GM18498 (cell line): ENCODE measurements at regions not wholly inside any gene's neighbourhood (a gene's known extent, or its start where the extent isn't known, plus 50 kb on each side); places are given as distances from the start of the nearest gene placed in this dataset.
"Not testable (repeated sequence)": the region's sequence is repeated elsewhere in the genome, so short reads cannot be mapped to it uniquely, and the experiment has no call there.

Experiments used
- ATAC-seq: cut with Tn5 transposase; IDR thresholded peaks from one replicate; pipeline ENCODE4 v1.9.1; 2021; ENCODE audit warnings: mild to moderate bottlenecking, moderate library complexity; ENCODE audit not compliant: unreplicated experiment

DNA sequence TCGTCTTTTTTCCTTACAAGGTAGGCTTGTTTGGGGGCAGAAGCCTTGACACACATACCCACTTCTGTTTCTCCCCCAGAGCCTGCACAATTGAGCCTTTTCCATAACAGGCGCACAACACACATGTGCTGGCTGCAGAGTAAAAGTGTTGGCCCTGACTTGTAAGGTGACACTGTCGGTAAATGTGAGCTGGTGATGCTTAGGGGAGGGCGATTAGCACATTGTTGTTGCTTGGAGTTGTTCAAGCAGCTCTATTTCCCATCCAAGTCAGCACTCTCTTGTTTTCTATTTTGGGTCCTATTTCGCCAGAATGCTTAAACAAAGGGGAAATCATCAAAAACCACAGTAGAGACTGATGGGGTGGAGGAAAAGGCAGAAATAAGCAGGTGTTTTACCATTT lies 51.9 kb upstream of the PTPRJ start:
- no peak for ATAC-seq

GRCh38 chr11:47924184-47924691 lies 56.1 kb upstream of the PTPRJ start:
- no peak for ATAC-seq

DNA sequence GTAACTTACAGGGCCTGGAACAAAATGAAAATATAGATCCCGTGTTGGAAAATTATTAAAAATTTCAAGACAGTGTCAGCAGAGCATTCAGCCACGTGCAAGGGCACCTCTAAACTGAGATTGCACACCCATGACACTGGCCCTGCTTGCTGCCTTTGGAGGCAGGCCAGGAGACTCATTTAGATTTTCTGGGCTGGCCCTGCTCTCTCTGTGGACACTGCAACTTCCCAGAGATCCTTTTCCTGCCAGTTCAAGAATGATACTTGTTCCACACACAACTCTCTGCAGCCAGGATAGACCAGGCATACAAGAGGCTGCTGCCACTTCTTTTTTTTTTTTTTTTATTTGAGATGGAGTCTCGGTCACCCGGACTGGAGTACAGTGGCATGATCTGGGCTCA lies 56.7 kb upstream of the PTPRJ start:
- ATAC-seq = no peak

- not testable (repeated sequence) for ATAC-seq
Measured at GRCh38 chr11:47921080-47921555, 59.2 kb upstream of the PTPRJ start.

DNA sequence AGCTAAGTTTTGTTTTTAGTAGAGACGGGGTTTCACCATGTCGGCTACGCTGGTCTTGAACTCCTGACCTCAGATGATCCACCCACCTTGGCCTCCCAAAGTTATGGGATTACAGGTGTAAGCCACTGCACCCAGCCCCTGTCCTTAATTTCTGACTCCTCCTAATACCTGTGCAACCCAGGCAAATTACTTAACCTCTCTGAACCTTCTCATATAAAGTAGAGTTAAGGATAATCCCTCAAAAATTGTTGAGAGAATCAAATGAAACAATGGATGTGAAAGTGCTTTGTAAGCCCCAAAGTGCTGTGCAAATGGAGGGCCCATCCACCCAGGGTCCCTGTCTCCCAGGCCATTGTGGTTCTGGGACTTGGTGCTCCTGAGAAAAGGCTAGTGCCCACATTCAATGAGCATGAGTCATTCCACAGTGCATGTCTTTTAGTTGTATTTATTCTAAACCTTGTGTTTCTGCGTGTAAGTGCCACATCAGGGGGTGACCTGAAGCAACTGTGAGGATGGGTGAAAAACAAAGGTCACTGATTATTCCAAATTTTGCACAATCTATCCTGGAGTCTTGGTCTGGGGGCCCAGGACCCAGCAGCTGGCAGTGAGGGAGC lies 61.4 kb upstream of the PTPRJ start:
- no peak for ATAC-seq

- peak; percentile 5 for ATAC-seq
Measured at GRCh38 chr11:47918370-47918690, 62.0 kb upstream of the PTPRJ start.

- peak; percentile 34 for ATAC-seq
Measured at GRCh38 chr11:47917599-47918369, 62.6 kb upstream of the PTPRJ start.

GRCh38 chr11:47916361-47916841 lies 64.0 kb upstream of the PTPRJ start:
- no peak for ATAC-seq

DNA sequence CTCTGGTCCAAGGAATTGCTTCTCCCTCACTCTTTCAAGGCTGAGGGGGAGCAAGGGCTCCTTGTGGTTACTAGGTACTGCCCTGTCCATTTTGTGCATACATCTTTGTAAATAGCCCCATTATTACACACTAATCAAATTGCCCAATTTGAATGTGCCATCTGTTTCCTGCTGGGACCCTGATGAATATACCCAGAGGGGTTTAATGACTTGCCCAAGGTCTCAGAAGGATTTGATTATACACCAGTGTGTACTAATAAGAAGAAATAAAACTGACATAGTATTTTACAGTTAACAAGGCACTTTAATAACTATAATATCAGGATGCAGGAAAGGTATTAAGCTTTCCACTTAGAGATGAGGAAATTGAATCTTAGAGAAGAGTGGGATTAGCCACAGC lies 64.6 kb upstream of the PTPRJ start:
- ATAC-seq = no peak

- no peak for ATAC-seq
Measured at GRCh38 chr11:47915374-47915773, 65.0 kb upstream of the PTPRJ start.

- no peak for ATAC-seq
Measured at GRCh38 chr11:47914743-47915142, 65.6 kb upstream of the PTPRJ start.

GRCh38 chr11:47913529-47914244 lies 65.5 kb upstream of the NUP160 start:
- ATAC-seq = no peak

DNA sequence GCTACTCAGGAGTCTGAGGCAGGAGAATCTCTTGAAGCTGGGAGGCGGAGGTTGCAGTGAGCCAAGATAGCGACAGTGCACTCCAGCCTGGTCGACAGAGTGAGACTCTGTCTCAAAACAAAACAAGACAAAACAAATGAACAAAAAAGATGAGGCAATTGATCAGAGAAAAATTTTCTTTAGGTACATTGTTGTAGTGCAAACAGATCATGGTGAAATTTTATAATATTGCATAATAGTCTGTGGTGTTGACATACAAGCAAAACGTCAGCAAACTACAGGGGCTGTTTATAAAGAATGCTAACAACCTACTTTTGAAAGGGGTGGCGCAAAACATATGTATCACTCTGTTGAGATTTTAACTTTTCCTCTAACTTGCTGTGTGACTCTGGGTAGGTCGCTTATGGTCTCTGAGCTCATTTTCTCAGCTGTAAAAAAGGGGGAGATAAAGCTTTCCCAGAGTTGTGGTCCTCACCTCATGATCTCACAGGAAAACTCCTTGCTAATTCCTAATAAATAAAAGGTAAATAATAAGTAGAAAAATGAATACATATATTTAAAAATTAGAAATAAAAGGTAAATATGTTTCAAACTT lies 64.8 kb upstream of the NUP160 start:
- no peak for ATAC-seq

GRCh38 chr11:47911149-47911548 lies 63.0 kb upstream of the NUP160 start:
- ATAC-seq = no peak

GRCh38 chr11:47908198-47908597 lies 60.0 kb upstream of the NUP160 start:
- ATAC-seq = no peak

DNA sequence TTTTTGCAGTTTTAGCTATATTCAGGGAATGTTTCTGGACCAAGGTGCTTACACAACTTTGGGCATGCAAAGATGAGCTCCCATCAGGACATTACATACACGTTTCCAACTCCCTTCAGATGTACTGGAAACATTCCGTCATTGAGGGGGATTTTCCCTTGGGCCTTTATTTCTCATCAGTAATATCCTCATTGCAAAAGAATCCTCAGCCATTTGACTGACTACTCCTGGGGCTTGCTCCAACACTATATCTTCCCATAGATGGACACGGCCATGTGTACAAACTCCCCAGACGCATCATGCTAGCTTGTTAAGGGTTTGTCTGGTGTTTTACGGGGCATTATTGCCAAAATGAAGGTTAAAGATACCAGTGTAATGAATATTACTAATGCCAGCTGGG lies 59.3 kb upstream of the NUP160 start:
- no peak for ATAC-seq

GRCh38 chr11:47906066-47906465 lies 57.9 kb upstream of the NUP160 start:
- no peak for ATAC-seq

- no peak for ATAC-seq
Measured at GRCh38 chr11:47905358-47906059, 57.4 kb upstream of the NUP160 start.

DNA sequence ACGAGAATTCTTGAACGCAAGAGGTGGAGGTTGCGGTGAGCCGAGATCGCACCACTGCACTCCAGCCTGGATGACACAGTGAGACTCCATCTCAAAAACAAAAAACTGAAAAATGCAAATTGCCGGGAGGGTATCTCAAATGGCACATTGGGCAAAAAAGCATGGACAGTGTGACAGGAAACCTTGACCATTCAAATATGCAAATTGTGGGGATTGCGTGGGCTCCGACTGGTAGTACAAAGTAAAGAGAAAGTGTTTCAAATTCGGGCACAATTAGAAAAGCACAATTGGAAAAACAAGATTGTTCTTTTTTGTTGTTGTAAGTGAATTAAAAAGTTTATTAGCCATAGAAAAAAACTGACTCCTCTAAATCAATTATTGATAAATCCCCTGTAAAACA lies 56.7 kb upstream of the NUP160 start:
- no peak for ATAC-seq

DNA sequence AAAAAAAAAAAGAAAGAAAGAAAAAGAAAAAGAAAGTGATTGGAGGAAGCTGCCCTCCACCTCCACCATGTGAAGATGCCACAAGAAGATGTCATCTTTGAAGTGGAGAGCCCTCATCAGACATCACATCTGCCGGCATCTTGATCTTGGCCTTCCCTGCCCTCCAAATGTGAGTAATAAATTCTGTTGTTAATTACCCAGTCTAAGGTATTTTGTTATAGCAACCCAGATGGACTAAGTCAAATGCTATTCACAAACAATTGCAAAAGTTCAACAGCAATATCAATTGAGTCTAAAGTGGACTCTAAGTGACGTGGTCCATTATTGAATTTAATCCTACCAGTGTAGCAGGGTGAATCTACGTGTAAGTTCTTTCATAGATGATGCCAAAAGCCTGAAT lies 55.9 kb upstream of the NUP160 start:
- ATAC-seq = no peak

DNA sequence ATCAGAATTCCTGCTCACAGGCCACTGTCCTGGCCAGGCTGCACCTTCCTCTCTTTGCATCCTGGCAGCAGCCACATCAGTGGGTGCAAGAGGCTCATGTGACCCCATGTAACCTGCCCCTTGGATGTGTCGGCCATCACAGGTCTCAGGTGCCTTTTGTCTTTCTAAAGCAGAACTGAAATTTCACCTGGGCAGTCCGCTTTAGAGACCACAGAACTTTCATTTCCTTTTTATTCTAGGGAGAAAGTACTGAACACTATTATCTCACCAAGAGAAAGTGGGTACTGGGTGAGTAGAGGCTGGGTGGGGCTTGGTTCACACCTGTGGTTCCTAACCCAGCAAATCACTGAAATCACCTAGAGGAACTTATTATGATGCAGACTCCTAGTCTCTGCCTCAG lies 51.7 kb upstream of the NUP160 start:
- ATAC-seq = peak; percentile 99
